GM19455 (cell line): ENCODE measurements at regions not wholly inside any gene's neighbourhood (a gene's known extent, or its start where the extent isn't known, plus 50 kb on each side); places are given as distances from the start of the nearest gene placed in this dataset.

Experiments
- ATAC-seq: cut with Tn5 transposase; IDR thresholded peaks from one replicate; pipeline ENCODE4 v1.9.1; 2021; ENCODE audit not compliant: unreplicated experiment

GRCh38 chr2:128984855-128985254 is 666.2 kb upstream of the HS6ST1 start:
- no peak for ATAC-seq

DNA sequence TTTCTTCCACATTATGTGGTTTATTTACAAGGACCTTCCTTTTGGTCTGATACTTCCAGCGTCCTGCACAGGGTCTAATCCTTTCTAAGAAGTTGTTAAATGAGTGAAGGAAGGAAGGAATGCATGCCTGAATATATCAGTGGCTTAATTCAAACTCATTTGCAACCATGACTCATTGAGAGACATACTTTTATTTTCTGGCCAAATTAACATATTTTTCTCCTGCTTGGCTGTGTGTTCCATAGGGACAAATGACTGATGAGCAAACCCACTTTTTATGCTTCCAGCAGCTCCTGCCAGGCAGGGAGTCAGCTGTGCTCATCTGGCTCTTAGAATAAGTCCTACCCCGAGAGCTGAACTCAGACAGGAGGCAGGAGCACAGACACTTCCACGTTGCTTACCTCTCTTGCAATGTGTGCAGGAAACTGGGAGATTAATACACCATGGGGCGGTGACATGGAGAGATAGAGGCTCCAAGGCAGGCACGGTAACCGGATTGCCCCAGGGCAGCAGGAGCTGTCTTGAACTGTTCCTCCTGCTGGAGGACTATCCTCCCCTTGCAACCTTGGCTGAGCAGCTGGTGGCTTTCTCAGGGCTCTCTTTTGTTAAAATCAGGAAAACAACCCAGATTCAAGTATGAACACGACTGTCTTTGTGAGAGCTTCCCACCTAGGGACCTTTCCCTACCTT is 667.5 kb upstream of the HS6ST1 start:
- ATAC-seq = no peak

GRCh38 chr2:128986867-128987268 is 668.2 kb upstream of the HS6ST1 start:
- ATAC-seq = no peak

DNA sequence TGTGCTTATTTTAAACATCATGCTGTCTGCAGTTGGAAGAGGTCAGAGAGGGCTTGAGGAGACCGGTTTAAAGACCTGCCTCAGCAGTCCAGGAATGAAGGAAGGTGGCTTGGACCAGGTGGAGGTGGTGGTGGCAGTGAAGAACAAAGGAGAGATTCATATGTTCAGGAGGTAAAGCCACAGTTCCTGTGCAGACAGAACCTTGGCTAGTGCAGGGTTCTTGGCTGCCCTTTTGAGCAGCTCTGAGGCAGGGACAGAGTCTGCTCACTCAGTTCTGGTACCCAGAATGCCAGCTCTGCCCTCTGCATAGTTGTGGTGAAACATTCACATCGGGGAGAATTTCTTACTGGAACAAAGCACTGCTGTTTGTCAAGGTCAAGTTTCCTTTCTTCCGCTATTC is 669.7 kb upstream of the HS6ST1 start:
- no peak for ATAC-seq

GRCh38 chr2:128988967-128989366 is 670.3 kb upstream of the HS6ST1 start:
- ATAC-seq = no peak

GRCh38 chr2:128995086-128995485 is 676.4 kb upstream of the HS6ST1 start:
- no peak for ATAC-seq

DNA sequence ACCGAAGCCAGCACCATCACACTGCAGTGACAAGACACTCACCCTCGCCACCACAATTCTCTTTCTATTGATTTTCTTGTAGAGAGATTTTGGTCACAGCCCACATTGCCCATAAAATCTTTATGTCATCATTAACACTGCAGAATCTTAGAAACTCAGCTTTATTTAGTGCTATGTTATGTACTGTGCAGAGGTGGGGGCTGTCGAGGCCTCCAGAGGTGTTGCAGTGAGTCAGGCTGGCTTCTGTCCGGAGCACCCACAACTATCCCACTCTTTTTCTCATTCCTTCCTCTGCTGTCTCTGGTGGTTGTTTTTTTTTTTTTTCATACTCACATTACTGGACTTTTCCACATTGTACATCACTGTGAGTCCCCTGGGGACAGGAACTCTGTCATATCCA is 677.4 kb upstream of the HS6ST1 start:
- ATAC-seq = no peak

- no peak for ATAC-seq
Observed at GRCh38 chr2:128997166-128997866, 678.6 kb upstream of the HS6ST1 start.

DNA sequence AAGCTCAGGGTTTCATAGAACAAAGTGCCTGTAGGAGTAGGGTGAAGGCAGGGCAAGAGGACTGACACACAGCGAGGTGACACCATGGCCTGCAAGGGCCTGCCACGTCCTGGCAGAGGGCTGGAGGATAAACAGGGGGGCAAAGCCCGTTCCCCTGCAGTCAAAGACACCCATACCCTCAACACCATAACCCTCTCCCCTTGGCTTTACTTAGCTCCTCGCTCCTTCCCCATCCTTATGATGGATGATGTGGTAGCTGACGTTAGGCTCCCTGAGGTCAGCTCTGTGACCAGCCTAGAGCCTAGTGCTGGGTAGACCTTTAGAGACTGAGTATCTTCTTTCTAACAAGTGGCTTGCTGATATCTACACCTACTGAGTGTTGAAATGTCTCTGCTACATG is 683.3 kb upstream of the HS6ST1 start:
- no peak for ATAC-seq

DNA sequence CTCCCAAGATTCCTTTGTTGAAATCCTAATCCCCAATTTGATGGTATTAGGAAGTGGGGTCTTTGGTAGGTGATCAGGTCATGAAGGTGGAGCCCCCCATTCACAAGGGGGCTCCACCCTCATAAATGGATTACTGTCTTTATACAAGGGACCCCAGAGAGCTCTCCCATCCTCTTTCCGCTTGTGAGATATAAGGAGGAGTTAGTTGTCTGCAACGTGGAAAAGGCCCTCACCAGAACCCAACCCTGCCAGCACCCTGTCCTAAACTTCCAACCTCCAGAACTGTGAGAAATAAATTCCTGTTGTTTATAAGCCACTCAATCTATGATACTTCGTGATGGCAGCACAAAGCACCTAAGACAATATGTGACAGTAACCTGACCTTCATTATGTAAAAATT is 684.1 kb upstream of the HS6ST1 start:
- ATAC-seq = no peak

DNA sequence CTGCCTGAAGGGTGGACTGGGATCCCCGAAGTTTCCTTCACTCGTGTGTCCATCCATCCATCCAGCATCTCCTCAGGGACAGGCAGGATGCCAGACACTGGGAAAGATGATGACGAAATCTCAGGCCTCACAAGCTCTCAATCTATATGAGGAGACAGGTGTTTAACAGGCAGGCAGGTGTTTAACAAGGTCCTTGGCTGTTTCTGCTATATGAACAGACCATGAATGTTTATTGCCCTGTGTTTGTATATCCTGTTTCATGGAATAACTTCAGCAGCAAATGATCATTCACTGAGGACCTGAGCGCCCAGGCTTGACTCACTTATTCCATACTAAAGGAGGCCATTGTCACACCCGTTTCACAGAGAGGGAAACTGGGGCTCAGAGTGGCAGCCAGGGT is 685.8 kb upstream of the HS6ST1 start:
- ATAC-seq = no peak

GRCh38 chr2:129004940-129005490 is 686.3 kb upstream of the HS6ST1 start:
- no peak for ATAC-seq

DNA sequence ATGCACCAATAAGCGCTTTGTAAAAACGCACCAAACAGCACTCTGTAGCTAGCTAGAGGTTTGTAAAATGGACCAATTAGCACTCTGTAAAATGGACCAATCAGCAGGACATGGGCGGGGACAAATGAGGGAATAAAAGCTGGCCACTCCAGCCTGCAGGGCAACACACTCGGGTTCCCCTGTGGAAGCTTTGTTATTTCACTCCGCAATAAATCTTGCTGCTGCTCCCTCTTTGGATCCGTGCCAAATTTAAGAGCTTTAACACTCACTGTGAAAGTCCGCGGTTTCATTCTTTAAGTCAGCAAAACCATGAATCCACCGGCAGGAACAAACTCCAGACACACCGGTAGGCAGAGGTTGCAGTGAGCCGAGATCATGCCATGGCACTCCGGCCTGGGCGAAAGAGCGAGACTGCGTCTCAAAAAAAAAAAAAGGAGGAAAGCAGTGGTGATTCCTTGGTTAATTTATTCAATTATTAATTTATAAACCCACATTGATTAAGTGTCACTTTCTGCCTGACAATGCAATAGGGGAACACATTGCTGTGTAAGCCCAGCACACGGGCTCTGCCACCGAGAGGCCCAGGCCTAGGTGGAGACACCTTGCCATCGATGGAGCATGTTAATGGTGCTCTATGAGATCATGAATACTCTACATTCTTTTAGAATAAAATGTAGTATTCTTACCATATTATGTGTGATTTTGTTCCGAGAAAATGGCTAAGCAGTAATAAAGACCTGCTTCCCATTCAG is 687.6 kb upstream of the HS6ST1 start:
- ATAC-seq = no peak

DNA sequence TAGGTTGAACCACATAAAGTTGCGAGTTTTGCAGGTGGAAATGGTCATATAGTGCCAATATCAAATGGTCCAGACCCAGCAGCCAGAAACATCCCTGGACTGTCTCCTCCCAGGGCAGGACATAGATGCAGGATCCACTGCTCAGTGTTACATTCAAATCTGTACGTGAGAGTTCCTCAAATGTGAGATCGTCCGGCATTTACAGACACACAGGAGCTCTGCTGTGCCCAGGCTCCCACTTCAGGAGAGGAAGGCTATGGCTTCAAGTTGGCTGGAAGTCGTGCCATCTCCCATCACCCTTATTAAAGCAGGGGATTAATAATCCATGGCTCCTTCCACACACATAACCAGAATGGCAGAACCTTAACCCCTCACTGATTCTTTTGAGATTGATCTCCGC is 688.2 kb upstream of the HS6ST1 start:
- ATAC-seq = no peak

GRCh38 chr2:129008055-129008880 is 689.6 kb upstream of the HS6ST1 start:
- no peak for ATAC-seq

GRCh38 chr2:129008881-129009554 is 690.4 kb upstream of the HS6ST1 start:
- ATAC-seq = no peak

DNA sequence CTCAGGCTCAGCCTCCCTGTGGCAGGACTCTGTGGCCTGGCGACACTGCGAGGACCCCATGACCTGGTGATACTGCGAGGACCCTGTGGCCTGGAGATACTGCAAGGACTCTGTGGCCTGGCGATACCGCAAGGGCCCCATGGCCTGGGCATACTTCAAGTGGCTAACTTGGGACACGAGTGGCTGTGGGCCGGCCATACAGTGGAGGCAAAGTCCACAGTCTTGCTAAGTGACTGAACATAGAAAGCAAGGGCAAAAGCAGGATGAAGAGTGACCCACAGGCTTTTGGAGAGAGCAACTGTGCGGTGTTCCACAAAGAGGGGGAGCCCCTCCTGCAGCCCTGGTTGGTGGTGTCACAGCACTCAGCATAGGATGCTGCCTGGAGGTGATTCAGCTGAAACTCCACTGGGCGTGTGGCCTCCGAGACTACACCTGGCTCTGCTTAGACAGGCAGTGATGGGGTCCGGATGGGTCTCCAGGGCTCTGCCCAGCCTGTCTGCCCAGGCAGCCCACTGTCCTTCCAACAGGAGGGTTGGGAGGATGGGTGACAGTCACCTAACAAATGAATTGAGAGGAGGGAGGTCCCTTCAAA is 691.0 kb upstream of the HS6ST1 start:
- no peak for ATAC-seq

- ATAC-seq = no peak
Observed at GRCh38 chr2:129010262-129010661, 691.6 kb upstream of the HS6ST1 start.

GRCh38 chr2:129011466-129012061 is 692.9 kb upstream of the HS6ST1 start:
- no peak for ATAC-seq

DNA sequence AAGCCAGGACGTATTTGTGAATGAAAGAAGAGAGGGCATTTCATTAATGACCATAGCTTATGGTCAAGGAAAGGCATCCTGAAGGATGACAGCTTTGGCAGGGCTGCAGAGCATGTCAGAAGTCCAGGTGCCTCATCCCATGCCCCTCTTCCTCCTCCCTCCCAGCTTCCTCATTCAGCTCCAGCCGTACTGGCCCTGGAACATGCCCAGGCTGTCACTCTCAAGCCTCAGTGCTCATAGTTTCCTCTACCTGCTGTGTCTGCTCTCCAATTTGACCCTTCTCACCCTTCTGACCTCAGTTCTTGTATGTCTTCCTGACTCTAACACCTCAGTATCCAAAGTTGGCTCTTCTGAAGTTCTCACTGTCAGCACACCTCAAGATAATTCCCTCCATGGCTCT is 695.8 kb upstream of the HS6ST1 start:
- ATAC-seq = no peak
